OCI-LY7 (cell line): ENCODE measurements at regions not wholly inside any gene's neighbourhood (a gene's known extent, or its start where the extent isn't known, plus 50 kb on each side); places are given as distances from the start of the nearest gene placed in this dataset.

ENCODE experiments used
- EZH2phosphoT487 ChIP-seq: fragments of 200-600 bp; sonication (generic); IDR thresholded peaks from 2 replicates; pipeline ENCODE4 v1.6.1; 2018; ENCODE audit warnings: low read depth, borderline replicate concordance, mild to moderate bottlenecking, mixed run types, antibody characterized with exemption, low read length, moderate library complexity, mixed read lengths
- TF ChIP-seq, protein P1 (sequence below): fragments of 200-600 bp; sonication (generic); conservative IDR thresholded peaks from 2 replicates; pipeline ENCODE4 v1.5.1; 2014; ENCODE audit warnings: mild to moderate bottlenecking, antibody characterized with exemption, low read length, moderate library complexity, mixed read lengths

DNA sequence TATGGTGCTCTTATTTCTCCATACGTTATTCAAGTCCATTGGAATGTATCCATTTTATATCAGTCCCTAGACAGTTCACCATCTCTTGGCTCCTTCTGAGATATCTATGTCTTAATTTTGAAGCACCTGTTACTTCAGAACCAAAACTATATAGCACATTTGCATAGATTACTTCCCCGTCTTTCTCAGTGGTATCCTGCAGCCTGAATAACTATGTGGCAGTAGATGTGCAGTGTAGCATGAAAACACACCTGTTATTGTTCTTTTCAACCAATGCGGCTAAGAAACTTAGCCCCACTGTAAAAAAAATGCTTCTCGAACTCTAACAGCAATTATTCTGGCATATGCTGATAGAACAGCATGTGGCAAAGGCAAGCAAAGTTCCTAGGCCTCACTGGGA is 1184.4 kb upstream of the ADGRB3 start:
- TF ChIP-seq, protein P1, sequence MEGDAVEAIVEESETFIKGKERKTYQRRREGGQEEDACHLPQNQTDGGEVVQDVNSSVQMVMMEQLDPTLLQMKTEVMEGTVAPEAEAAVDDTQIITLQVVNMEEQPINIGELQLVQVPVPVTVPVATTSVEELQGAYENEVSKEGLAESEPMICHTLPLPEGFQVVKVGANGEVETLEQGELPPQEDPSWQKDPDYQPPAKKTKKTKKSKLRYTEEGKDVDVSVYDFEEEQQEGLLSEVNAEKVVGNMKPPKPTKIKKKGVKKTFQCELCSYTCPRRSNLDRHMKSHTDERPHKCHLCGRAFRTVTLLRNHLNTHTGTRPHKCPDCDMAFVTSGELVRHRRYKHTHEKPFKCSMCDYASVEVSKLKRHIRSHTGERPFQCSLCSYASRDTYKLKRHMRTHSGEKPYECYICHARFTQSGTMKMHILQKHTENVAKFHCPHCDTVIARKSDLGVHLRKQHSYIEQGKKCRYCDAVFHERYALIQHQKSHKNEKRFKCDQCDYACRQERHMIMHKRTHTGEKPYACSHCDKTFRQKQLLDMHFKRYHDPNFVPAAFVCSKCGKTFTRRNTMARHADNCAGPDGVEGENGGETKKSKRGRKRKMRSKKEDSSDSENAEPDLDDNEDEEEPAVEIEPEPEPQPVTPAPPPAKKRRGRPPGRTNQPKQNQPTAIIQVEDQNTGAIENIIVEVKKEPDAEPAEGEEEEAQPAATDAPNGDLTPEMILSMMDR, result no peak
- TF ChIP-seq EZH2phosphoT487, result no peak
